GM23338 (cell line): ENCODE measurements at regions not wholly inside any gene's neighbourhood (a gene's known extent, or its start where the extent isn't known, plus 50 kb on each side); places are given as distances from the start of the nearest gene placed in this dataset.

Source experiments
- ATAC-seq: fragments of 200-7000 bp; cut with Tn5 transposase; 3 replicates; pipeline ENCODE4 v1.9.1; 2020
- DNase-seq: peaks from one replicate; pipeline ENCODE4 v3.0.0-alpha.2; 2015; ENCODE audit warnings: low spot score
- H2AFZ ChIP-seq: fragments of 200-600 bp; sonication (generic); 2 replicates; pipeline ENCODE4 v1.8.0; 2016; ENCODE audit warnings: antibody characterized with exemption, mild to moderate bottlenecking, moderate library complexity
- H3F3A ChIP-seq: fragments of 200-600 bp; sonication (generic); replicated peaks from 2 replicates; pipeline ENCODE4 v1.8.0; 2017; ENCODE audit warnings: antibody characterized with exemption, mixed run types, low read depth
- H3K27ac ChIP-seq: fragments of 200-600 bp; sonication (generic); 2 replicates; pipeline ENCODE4 v1.6.1; 2016; ENCODE audit warnings: low read depth
- H3K27me3 ChIP-seq: fragments of 200-600 bp; sonication (generic); 2 replicates; pipeline ENCODE4 v1.8.0; 2016; ENCODE audit warnings: mild to moderate bottlenecking, mixed run types, moderate library complexity; ENCODE audit not compliant: insufficient read depth
- H3K36me3 ChIP-seq: fragments of 200-600 bp; sonication (generic); 2 replicates; pipeline ENCODE4 v1.8.0; 2016; ENCODE audit warnings: mild to moderate bottlenecking; ENCODE audit not compliant: insufficient read depth
- H3K4me1 ChIP-seq: fragments of 200-600 bp; sonication (generic); 2 replicates; pipeline ENCODE4 v1.8.0; 2016; ENCODE audit warnings: mild to moderate bottlenecking, moderate library complexity; ENCODE audit not compliant: insufficient read depth
- H3K4me2 ChIP-seq: fragments of 200-600 bp; sonication (generic); 2 replicates; pipeline ENCODE4 v1.7.1; 2017; ENCODE audit warnings: mixed run types
- H3K4me3 ChIP-seq: fragments of 200-600 bp; sonication (generic); 2 replicates; pipeline ENCODE4 v1.6.1; 2016; ENCODE audit warnings: mixed run types
- H3K79me2 ChIP-seq: fragments of 200-600 bp; sonication (generic); replicated peaks from 2 replicates; pipeline ENCODE4 v1.8.0; 2017; ENCODE audit warnings: mild to moderate bottlenecking; ENCODE audit not compliant: insufficient read depth
- H3K9me2 ChIP-seq: fragments of 200-600 bp; sonication (generic); 2 replicates; pipeline ENCODE4 v1.8.0; 2017; ENCODE audit not compliant: insufficient read depth
- H4K20me1 ChIP-seq: fragments of 200-600 bp; sonication (generic); replicated peaks from 2 replicates; pipeline ENCODE4 v1.8.0; 2017; ENCODE audit warnings: mild to moderate bottlenecking; ENCODE audit not compliant: insufficient read depth
- H3K27ac Mint-ChIP-seq: 2 replicates; pipeline ENCODE4 v1.8.0; 2020; ENCODE audit warnings: inconsistent platforms, mild to moderate bottlenecking, moderate library complexity, mixed read lengths
- H3K27me3 Mint-ChIP-seq: 3 replicates; pipeline ENCODE4 v1.8.0; 2022; ENCODE audit warnings: low read depth, mild to moderate bottlenecking, moderate library complexity, mixed read lengths, inconsistent platforms; ENCODE audit not compliant: insufficient read depth, poor library complexity
- H3K36me3 Mint-ChIP-seq: 3 replicates; pipeline ENCODE4 v1.8.0; 2021; ENCODE audit warnings: low read depth, mild to moderate bottlenecking, inconsistent platforms, moderate library complexity, mixed read lengths
- H3K4me1 Mint-ChIP-seq: 3 replicates; pipeline ENCODE4 v1.8.0; 2020; ENCODE audit warnings: mild to moderate bottlenecking, inconsistent platforms, mixed read lengths
- H3K4me3 Mint-ChIP-seq: 3 replicates; pipeline ENCODE4 v1.8.0; 2021; ENCODE audit warnings: moderate library complexity, mild to moderate bottlenecking, inconsistent platforms, mixed read lengths
- H3K9me3 Mint-ChIP-seq: 3 replicates; pipeline ENCODE4 v1.8.0; 2020; ENCODE audit warnings: moderate library complexity, mild to moderate bottlenecking, inconsistent platforms, mixed read lengths
- CREB1 ChIP-seq: fragments of 250-450 bp; sonication (Bioruptor Pico); IDR thresholded peaks from 2 replicates; pipeline ENCODE4 v1.5.0; 2020; ENCODE audit warnings: low read depth, mild to moderate bottlenecking, moderate library complexity
- EZH2 ChIP-seq: fragments of 200-600 bp; sonication (generic); IDR thresholded peaks from one replicate; pipeline ENCODE4 v1.8.0; 2017; ENCODE audit warnings: antibody characterized with exemption, mild to moderate bottlenecking, low read depth; ENCODE audit not compliant: unreplicated experiment
- EZH2phosphoT487 ChIP-seq: fragments of 200-600 bp; sonication (generic); IDR thresholded peaks from one replicate; pipeline ENCODE4 v1.8.1; 2018; ENCODE audit warnings: antibody characterized with exemption; ENCODE audit not compliant: unreplicated experiment
- JUNB ChIP-seq: IDR thresholded peaks from one replicate; pipeline ENCODE4 v1.6.1; 2016; ENCODE audit warnings: antibody characterized with exemption; ENCODE audit not compliant: unreplicated experiment
- NANOG ChIP-seq: IDR thresholded peaks from 2 replicates; pipeline ENCODE4 v1.6.1; 2016; ENCODE audit warnings: antibody characterized with exemption, borderline replicate concordance
- POLR2AphosphoS5 ChIP-seq: IDR thresholded peaks from 2 replicates; pipeline ENCODE4 v1.6.1; 2016; ENCODE audit warnings: antibody characterized with exemption, low read depth
- REST ChIP-seq: IDR thresholded peaks from one replicate; pipeline ENCODE4 v1.6.1; 2018; ENCODE audit warnings: antibody characterized with exemption; ENCODE audit not compliant: unreplicated experiment
- STAT1 ChIP-seq: IDR thresholded peaks from one replicate; pipeline ENCODE4 v1.6.1; 2016; ENCODE audit warnings: antibody characterized with exemption; ENCODE audit not compliant: unreplicated experiment
- ZNF114 ChIP-seq: fragments of 250-450 bp; sonication (Bioruptor Pico); IDR thresholded peaks from 2 replicates; pipeline ENCODE4 v1.5.0; 2020; ENCODE audit warnings: mild to moderate bottlenecking, moderate library complexity
- ZNF331 ChIP-seq: fragments of 250-450 bp; sonication (Bioruptor Pico); IDR thresholded peaks from 2 replicates; pipeline ENCODE4 v1.5.0; 2020; ENCODE audit warnings: low read depth, mild to moderate bottlenecking, moderate library complexity
- TF ChIP-seq, protein P1 (sequence below), 2 experiments: fragments of 200-600 bp in 1 of 2; sonication (generic) in 1 of 2; conservative IDR thresholded peaks; 2 replicates each; pipeline versions ENCODE4 v1.5.1 to v1.6.1; 2016 to 2017; ENCODE audit warnings: antibody characterized with exemption in 2 of 2, low read depth in 2 of 2, mild to moderate bottlenecking in 2 of 2, moderate library complexity in 1 of 2
- TF ChIP-seq, protein P2 (sequence below): IDR thresholded peaks from 2 replicates; pipeline ENCODE4 v1.6.1; 2016; ENCODE audit warnings: antibody characterized with exemption
- TF ChIP-seq, protein P3 (sequence below): fragments of 250-450 bp; sonication (Bioruptor Pico); IDR thresholded peaks from 2 replicates; pipeline ENCODE4 v1.5.0; 2020; ENCODE audit warnings: mild to moderate bottlenecking, moderate library complexity

DNA sequence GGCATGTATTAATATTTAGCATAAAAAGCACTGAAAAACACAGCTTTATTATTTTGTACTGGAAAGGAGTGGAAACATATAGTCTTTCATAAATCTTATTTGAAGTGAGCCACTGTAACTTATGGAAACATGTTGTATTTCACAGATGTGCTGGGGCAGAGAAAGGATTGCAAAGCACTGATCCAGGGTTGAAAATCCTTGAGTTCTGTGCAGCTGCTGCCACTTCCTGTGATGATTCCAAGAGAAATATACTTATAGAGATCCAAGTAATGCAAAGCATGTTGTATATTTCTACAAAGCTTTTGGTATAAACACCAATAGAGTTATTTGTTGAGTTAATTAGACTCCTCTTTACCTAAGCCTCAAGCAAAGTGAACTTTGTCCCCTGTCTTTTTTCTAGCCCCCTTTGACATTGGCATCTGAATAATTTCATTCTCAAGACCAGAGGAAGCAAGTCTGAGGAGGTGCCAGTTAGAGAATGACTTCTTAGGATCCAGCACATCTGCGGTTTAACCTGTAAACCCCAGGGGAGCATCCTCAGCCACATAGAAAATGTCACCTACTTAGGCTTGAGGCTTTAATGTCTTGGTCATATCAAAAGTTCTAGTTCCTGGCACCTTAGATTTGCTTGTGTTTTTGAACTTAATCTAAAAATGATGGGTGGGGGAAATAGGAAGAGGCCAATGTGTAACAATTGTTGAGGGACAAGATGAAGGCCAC, 173.3 kb downstream of the FASLG start:
- no peaks in the 10 kb centered on the region for H3K36me3 ChIP-seq

More for the DNA sequence above, 173.3 kb downstream of the FASLG start:
- H2AFZ ChIP-seq: no peak overlapping the region
- H3K27ac Mint-ChIP-seq: no peak overlapping the region
- no peaks in the 10 kb centered on the region for H3K4me1 ChIP-seq
- H3K4me3 ChIP-seq: no peak overlapping the region
- no peak overlapping the region for H3K4me2 ChIP-seq
- TF ChIP-seq CREB1 (no peak), STAT1 (no peak), EZH2phosphoT487 (no peak), EZH2 (no peak), JUNB (no peak), POLR2AphosphoS5 (no peak), ZNF331 (CRISPR knock-in tag) (no peak), NANOG (no peak), ZNF114 (no peak), REST (no peak)
- TF ChIP-seq, protein P1, sequence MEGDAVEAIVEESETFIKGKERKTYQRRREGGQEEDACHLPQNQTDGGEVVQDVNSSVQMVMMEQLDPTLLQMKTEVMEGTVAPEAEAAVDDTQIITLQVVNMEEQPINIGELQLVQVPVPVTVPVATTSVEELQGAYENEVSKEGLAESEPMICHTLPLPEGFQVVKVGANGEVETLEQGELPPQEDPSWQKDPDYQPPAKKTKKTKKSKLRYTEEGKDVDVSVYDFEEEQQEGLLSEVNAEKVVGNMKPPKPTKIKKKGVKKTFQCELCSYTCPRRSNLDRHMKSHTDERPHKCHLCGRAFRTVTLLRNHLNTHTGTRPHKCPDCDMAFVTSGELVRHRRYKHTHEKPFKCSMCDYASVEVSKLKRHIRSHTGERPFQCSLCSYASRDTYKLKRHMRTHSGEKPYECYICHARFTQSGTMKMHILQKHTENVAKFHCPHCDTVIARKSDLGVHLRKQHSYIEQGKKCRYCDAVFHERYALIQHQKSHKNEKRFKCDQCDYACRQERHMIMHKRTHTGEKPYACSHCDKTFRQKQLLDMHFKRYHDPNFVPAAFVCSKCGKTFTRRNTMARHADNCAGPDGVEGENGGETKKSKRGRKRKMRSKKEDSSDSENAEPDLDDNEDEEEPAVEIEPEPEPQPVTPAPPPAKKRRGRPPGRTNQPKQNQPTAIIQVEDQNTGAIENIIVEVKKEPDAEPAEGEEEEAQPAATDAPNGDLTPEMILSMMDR (conservative IDR thresholded peaks at IDR 0.05; ENCODE audit: low read depth in 2 of 2): no peak
- TF ChIP-seq, protein P2, sequence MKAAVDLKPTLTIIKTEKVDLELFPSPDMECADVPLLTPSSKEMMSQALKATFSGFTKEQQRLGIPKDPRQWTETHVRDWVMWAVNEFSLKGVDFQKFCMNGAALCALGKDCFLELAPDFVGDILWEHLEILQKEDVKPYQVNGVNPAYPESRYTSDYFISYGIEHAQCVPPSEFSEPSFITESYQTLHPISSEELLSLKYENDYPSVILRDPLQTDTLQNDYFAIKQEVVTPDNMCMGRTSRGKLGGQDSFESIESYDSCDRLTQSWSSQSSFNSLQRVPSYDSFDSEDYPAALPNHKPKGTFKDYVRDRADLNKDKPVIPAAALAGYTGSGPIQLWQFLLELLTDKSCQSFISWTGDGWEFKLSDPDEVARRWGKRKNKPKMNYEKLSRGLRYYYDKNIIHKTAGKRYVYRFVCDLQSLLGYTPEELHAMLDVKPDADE: no peak
- TF ChIP-seq, protein P3, sequence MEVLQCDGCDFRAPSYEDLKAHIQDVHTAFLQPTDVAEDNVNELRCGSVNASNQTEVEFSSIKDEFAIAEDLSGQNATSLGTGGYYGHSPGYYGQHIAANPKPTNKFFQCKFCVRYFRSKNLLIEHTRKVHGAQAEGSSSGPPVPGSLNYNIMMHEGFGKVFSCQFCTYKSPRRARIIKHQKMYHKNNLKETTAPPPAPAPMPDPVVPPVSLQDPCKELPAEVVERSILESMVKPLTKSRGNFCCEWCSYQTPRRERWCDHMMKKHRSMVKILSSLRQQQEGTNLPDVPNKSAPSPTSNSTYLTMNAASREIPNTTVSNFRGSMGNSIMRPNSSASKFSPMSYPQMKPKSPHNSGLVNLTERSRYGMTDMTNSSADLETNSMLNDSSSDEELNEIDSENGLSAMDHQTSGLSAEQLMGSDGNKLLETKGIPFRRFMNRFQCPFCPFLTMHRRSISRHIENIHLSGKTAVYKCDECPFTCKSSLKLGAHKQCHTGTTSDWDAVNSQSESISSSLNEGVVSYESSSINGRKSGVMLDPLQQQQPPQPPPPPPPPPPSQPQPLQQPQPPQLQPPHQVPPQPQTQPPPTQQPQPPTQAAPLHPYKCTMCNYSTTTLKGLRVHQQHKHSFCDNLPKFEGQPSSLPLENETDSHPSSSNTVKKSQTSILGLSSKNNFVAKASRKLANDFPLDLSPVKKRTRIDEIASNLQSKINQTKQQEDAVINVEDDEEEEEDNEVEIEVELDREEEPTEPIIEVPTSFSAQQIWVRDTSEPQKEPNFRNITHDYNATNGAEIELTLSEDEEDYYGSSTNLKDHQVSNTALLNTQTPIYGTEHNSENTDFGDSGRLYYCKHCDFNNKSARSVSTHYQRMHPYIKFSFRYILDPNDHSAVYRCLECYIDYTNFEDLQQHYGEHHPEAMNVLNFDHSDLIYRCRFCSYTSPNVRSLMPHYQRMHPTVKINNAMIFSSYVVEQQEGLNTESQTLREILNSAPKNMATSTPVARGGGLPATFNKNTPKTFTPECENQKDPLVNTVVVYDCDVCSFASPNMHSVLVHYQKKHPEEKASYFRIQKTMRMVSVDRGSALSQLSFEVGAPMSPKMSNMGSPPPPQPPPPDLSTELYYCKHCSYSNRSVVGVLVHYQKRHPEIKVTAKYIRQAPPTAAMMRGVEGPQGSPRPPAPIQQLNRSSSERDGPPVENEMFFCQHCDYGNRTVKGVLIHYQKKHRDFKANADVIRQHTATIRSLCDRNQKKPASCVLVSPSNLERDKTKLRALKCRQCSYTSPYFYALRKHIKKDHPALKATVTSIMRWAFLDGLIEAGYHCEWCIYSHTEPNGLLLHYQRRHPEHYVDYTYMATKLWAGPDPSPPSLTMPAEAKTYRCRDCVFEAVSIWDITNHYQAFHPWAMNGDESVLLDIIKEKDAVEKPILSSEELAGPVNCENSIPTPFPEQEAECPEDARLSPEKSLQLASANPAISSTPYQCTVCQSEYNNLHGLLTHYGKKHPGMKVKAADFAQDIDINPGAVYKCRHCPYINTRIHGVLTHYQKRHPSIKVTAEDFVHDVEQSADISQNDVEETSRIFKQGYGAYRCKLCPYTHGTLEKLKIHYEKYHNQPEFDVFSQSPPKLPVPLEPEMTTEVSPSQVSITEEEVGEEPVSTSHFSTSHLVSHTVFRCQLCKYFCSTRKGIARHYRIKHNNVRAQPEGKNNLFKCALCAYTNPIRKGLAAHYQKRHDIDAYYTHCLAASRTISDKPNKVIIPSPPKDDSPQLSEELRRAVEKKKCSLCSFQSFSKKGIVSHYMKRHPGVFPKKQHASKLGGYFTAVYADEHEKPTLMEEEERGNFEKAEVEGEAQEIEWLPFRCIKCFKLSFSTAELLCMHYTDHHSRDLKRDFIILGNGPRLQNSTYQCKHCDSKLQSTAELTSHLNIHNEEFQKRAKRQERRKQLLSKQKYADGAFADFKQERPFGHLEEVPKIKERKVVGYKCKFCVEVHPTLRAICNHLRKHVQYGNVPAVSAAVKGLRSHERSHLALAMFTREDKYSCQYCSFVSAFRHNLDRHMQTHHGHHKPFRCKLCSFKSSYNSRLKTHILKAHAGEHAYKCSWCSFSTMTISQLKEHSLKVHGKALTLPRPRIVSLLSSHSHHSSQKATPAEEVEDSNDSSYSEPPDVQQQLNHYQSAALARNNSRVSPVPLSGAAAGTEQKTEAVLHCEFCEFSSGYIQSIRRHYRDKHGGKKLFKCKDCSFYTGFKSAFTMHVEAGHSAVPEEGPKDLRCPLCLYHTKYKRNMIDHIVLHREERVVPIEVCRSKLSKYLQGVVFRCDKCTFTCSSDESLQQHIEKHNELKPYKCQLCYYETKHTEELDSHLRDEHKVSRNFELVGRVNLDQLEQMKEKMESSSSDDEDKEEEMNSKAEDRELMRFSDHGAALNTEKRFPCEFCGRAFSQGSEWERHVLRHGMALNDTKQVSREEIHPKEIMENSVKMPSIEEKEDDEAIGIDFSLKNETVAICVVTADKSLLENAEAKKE (CRISPR knock-in tag): no peak
- no peaks in the 10 kb centered on the region for H3K9me2 ChIP-seq
- H3K4me1 Mint-ChIP-seq: peaks cover 5% of the 10 kb centered on the region; the same call in 1 of the 3 replicates
- H3K4me3 Mint-ChIP-seq: no peak overlapping the region
- H3K27me3 Mint-ChIP-seq: no peaks in the 10 kb centered on the region
- H3K79me2 ChIP-seq: no peaks in the 10 kb centered on the region
- no peaks in the 10 kb centered on the region for H3K36me3 Mint-ChIP-seq
- no peaks in the 10 kb centered on the region for H3F3A ChIP-seq
- ATAC-seq (no peak), DNase-seq (no peak)
- no peaks in the 10 kb centered on the region for H4K20me1 ChIP-seq
- H3K9me3 Mint-ChIP-seq: no peaks in the 10 kb centered on the region
- H3K27ac ChIP-seq: no peak overlapping the region
- no peaks in the 10 kb centered on the region for H3K27me3 ChIP-seq
